Upper lobe of left lung (tissue), 4 donors: ENCODE measurements at regions not wholly inside any gene's neighbourhood (a gene's known extent, or its start where the extent isn't known, plus 50 kb on each side); places are given as distances from the start of the nearest gene placed in this dataset.

Experiments used
- CTCF ChIP-seq, 6 experiments: fragments of 450-650 bp in 4 of 6; fragments of 200-600 bp in 2 of 6; sonication (generic) in 2 of 6; IDR thresholded peaks; one replicate each; pipeline ENCODE4 v1.5.1; 2016 to 2019; ENCODE audit warnings: antibody characterized with exemption in 6 of 6
- POLR2A ChIP-seq, 4 donors: fragments of 450-650 bp; IDR thresholded peaks; one replicate each; pipeline ENCODE4 v1.5.1; 2016 to 2017; ENCODE audit warnings: antibody characterized with exemption in 4 of 4, mild to moderate bottlenecking in 2 of 4
- POLR2AphosphoS5 ChIP-seq, 2 donors: sonication (generic); formaldehyde crosslinking; IDR thresholded peaks; one replicate each; pipeline ENCODE4 v1.5.1; 2017; ENCODE audit warnings: antibody characterized with exemption in 2 of 2

GRCh38 chr2:208671886-208672680, 265.5 kb downstream of the PTH2R start:
- TF ChIP-seq POLR2A (IDR thresholded peaks at IDR 0.05), result no peak
- no peak for TF ChIP-seq CTCF (IDR thresholded peaks at IDR 0.05)
- TF ChIP-seq POLR2AphosphoS5 (IDR thresholded peaks at IDR 0.05), result no peak
